ENCODE measurements at regions not wholly inside any gene's neighbourhood (a gene's known extent, or its start where the extent isn't known, plus 50 kb on each side); places are given as distances from the start of the nearest gene placed in this dataset.

GRCh38 chr2:235244255-235245220, 249.3 kb upstream of the AGAP1 start:
- TF ChIP-seq EZH2phosphoT487 (IDR thresholded peaks at IDR 0.05; ENCODE audit: low read length) = no peak
- TF ChIP-seq, protein P1, sequence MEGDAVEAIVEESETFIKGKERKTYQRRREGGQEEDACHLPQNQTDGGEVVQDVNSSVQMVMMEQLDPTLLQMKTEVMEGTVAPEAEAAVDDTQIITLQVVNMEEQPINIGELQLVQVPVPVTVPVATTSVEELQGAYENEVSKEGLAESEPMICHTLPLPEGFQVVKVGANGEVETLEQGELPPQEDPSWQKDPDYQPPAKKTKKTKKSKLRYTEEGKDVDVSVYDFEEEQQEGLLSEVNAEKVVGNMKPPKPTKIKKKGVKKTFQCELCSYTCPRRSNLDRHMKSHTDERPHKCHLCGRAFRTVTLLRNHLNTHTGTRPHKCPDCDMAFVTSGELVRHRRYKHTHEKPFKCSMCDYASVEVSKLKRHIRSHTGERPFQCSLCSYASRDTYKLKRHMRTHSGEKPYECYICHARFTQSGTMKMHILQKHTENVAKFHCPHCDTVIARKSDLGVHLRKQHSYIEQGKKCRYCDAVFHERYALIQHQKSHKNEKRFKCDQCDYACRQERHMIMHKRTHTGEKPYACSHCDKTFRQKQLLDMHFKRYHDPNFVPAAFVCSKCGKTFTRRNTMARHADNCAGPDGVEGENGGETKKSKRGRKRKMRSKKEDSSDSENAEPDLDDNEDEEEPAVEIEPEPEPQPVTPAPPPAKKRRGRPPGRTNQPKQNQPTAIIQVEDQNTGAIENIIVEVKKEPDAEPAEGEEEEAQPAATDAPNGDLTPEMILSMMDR (IDR thresholded peaks at IDR 0.05; ENCODE audit: low read length) = no peak

Measured in MM.1S (cell line).